HG02610 (cell line): ENCODE measurements at regions not wholly inside any gene's neighbourhood (a gene's known extent, or its start where the extent isn't known, plus 50 kb on each side); places are given as distances from the start of the nearest gene placed in this dataset.

Source experiments
- ATAC-seq: cut with Tn5 transposase; IDR thresholded peaks from one replicate; pipeline ENCODE4 v1.9.1; 2021; ENCODE audit warnings: mild to moderate bottlenecking, moderate library complexity; ENCODE audit not compliant: unreplicated experiment

- no peak for ATAC-seq
Observed at GRCh38 chr13:29959603-29960002, 109.2 kb upstream of the UBL3 start.

GRCh38 chr13:29959086-29959485 lies 108.7 kb upstream of the UBL3 start:
- no peak for ATAC-seq

- no peak for ATAC-seq
Observed at GRCh38 chr13:29958476-29958875, 108.1 kb upstream of the UBL3 start.

- no peak for ATAC-seq
Observed at GRCh38 chr13:29957320-29957719, 106.9 kb upstream of the UBL3 start.

- ATAC-seq: no peak
Observed at GRCh38 chr13:29956853-29957252, 106.4 kb upstream of the UBL3 start.

GRCh38 chr13:29955137-29955650 lies 104.8 kb upstream of the UBL3 start:
- no peak for ATAC-seq

GRCh38 chr13:29954082-29955028 lies 103.9 kb upstream of the UBL3 start:
- ATAC-seq: no peak

GRCh38 chr13:29953542-29953941 lies 103.1 kb upstream of the UBL3 start:
- no peak for ATAC-seq

GRCh38 chr13:29952245-29952644 lies 101.8 kb upstream of the UBL3 start:
- no peak for ATAC-seq

GRCh38 chr13:29948791-29949190 lies 98.4 kb upstream of the UBL3 start:
- no peak for ATAC-seq

GRCh38 chr13:29948244-29948643 lies 97.8 kb upstream of the UBL3 start:
- ATAC-seq: no peak

- ATAC-seq: no peak
Observed at GRCh38 chr13:29947839-29948238, 97.4 kb upstream of the UBL3 start.

GRCh38 chr13:29946093-29946492 lies 95.7 kb upstream of the UBL3 start:
- no peak for ATAC-seq

GRCh38 chr13:29943686-29944085 lies 93.3 kb upstream of the UBL3 start:
- ATAC-seq: no peak

GRCh38 chr13:29943273-29943672 lies 92.9 kb upstream of the UBL3 start:
- no peak for ATAC-seq

- no peak for ATAC-seq
Observed at GRCh38 chr13:29940715-29941114, 90.3 kb upstream of the UBL3 start.

GRCh38 chr13:29939158-29939557 lies 88.7 kb upstream of the UBL3 start:
- ATAC-seq: no peak

GRCh38 chr13:29937841-29938240 lies 87.4 kb upstream of the UBL3 start:
- no peak for ATAC-seq

- ATAC-seq: no peak
Observed at GRCh38 chr13:29937379-29937778, 87.0 kb upstream of the UBL3 start.

- ATAC-seq: no peak
Observed at GRCh38 chr13:29936956-29937355, 86.5 kb upstream of the UBL3 start.

- no peak for ATAC-seq
Observed at GRCh38 chr13:29936051-29936813, 85.8 kb upstream of the UBL3 start.
